Liver (tissue), 3 donors: ENCODE measurements at regions not wholly inside any gene's neighbourhood (a gene's known extent, or its start where the extent isn't known, plus 50 kb on each side); places are given as distances from the start of the nearest gene placed in this dataset.

Source experiments
- CTCF ChIP-seq: fragments of 150-350 bp; IDR thresholded peaks from 2 replicates; pipeline ENCODE4 v1.5.1; 2017; ENCODE audit warnings: improper control_type of control experiment, low read depth, low read length; ENCODE audit not compliant: missing input control
- GABPA ChIP-seq, 2 donors: IDR thresholded peaks in 1 of 2; conservative IDR thresholded peaks in 1 of 2; 2 replicates each; pipeline ENCODE4 v1.6.1; 2016; ENCODE audit warnings: antibody characterized with exemption in 2 of 2, mild to moderate bottlenecking in 1 of 2, moderate library complexity in 1 of 2
- JUND ChIP-seq, 2 donors: IDR thresholded peaks; 2 replicates each; pipeline ENCODE4 v1.6.1; 2016; ENCODE audit warnings: antibody characterized with exemption in 2 of 2
- RAD21 ChIP-seq, 2 donors: IDR thresholded peaks; 2 replicates each; pipeline ENCODE4 v1.6.1; 2016; ENCODE audit warnings: antibody characterized with exemption in 2 of 2, mild to moderate bottlenecking in 2 of 2
- REST ChIP-seq: IDR thresholded peaks from 2 replicates; pipeline ENCODE4 v1.6.1; 2016; ENCODE audit warnings: antibody characterized with exemption, mild to moderate bottlenecking
- RXRA ChIP-seq, 2 donors: IDR thresholded peaks; 2 replicates each; pipeline ENCODE4 v1.6.1; 2017 to 2018; ENCODE audit warnings: antibody characterized with exemption in 2 of 2, mild to moderate bottlenecking in 1 of 2
- TAF1 ChIP-seq: conservative IDR thresholded peaks from 2 replicates; pipeline ENCODE4 v1.6.1; 2016; ENCODE audit warnings: antibody characterized with exemption, mild to moderate bottlenecking
- donor health status: healthy.
- donor health status: healthy.

- TF ChIP-seq REST, result no peak
- TF ChIP-seq GABPA (IDR thresholded peaks at IDR 0.05 in 1 of 2, conservative IDR thresholded peaks at IDR 0.05 in 1 of 2), result no peak
- TF ChIP-seq JUND (IDR thresholded peaks at IDR 0.05), result no peak
- TF ChIP-seq TAF1, result no peak
- TF ChIP-seq RXRA (IDR thresholded peaks at IDR 0.05), result peak in 1 of 2 donors; percentile 31
- TF ChIP-seq CTCF, result no peak
- peak in 1 of 2 donors; percentile 19 for TF ChIP-seq RAD21 (IDR thresholded peaks at IDR 0.05)
Measured at GRCh38 chr2:71930049-71930681, 217.5 kb downstream of the CYP26B1 start.
